Skeletal muscle tissue (tissue), 3 donors: ENCODE measurements at regions not wholly inside any gene's neighbourhood (a gene's known extent, or its start where the extent isn't known, plus 50 kb on each side); places are given as distances from the start of the nearest gene placed in this dataset.
"Not testable (repeated sequence)": the region's sequence is repeated elsewhere in the genome, so short reads cannot be mapped to it uniquely, and the experiment has no call there.

Source experiments
- H3K27ac ChIP-seq: one replicate; pipeline ENCODE4 v1.7.0; 2013; ENCODE audit warnings: mild to moderate bottlenecking, low read depth, low read length, inconsistent platforms
- H3K27me3 ChIP-seq, 3 donors: one replicate each; pipeline ENCODE4 v1.7.0; 2013; ENCODE audit warnings: low read length in 3 of 3; ENCODE audit not compliant: control insufficient read depth in 3 of 3, insufficient read depth in 3 of 3
- H3K36me3 ChIP-seq, 3 donors: one replicate each; pipeline ENCODE4 v1.7.0; 2013; ENCODE audit warnings: low read length in 3 of 3; ENCODE audit not compliant: control insufficient read depth in 3 of 3, insufficient read depth in 3 of 3
- H3K4me1 ChIP-seq, 3 donors: one replicate each; pipeline ENCODE4 v1.7.0; 2013; ENCODE audit warnings: low read length in 3 of 3, mild to moderate bottlenecking in 3 of 3; ENCODE audit not compliant: control insufficient read depth in 3 of 3, insufficient read depth in 3 of 3
- H3K4me3 ChIP-seq, 3 donors: one replicate each; pipeline ENCODE4 v1.7.0; 2013; ENCODE audit warnings: low read length in 3 of 3
- H3K9ac ChIP-seq, 3 donors: one replicate each; pipeline ENCODE4 v1.7.0; 2013; ENCODE audit warnings: low read length in 3 of 3, mild to moderate bottlenecking in 3 of 3, moderate library complexity in 2 of 3, low read depth in 1 of 3
- H3K9me3 ChIP-seq, 3 donors: one replicate each; pipeline ENCODE4 v1.7.0; 2013; ENCODE audit warnings: low read length in 3 of 3; ENCODE audit not compliant: control insufficient read depth in 3 of 3
- donor health status: Osteomylitis.

- Histone ChIP-seq H3K9me3 (no peaks in the 10 kb centered on the region), H3K4me1 (no peaks in the 10 kb centered on the region), H3K27me3 (no peaks in the 10 kb centered on the region), H3K36me3 (no peaks in the 10 kb centered on the region), H3K4me3 (no peak overlapping the region), H3K27ac (no peak overlapping the region), H3K9ac (no peak overlapping the region)
Measured at GRCh38 chr6:15754706-15755079, 91.9 kb upstream of the DTNBP1 start.

GRCh38 chr6:15754035-15754705, 91.3 kb upstream of the DTNBP1 start:
- Histone ChIP-seq H3K27ac (no peak overlapping the region), H3K9me3 (no peaks in the 10 kb centered on the region), H3K4me3 (no peak overlapping the region), H3K4me1 (no peaks in the 10 kb centered on the region), H3K27me3 (no peaks in the 10 kb centered on the region), H3K36me3 (no peaks in the 10 kb centered on the region), H3K9ac (no peak overlapping the region)

DNA sequence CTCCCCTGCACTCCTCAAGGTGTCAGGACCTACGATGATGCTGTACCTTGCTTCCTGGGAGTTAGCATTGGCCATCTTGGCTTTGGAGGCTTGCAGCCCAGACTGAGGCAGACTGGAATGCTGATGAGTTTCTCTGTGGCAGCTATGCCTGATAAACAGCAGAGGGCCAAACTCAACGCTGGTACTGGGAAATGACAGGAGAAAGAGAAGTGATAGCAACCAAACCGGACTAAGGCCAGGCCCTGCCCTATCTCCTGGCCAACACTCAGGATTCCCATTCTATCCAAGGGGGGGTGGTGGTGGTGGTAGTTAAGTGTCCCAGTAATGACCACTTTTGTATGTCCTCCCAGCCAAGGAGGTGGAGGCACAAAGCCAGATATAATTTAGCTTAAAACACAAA, 90.0 kb upstream of the DTNBP1 start:
- H3K36me3 ChIP-seq = no peaks in the 10 kb centered on the region
- H3K27ac ChIP-seq = no peak overlapping the region
- H3K4me1 ChIP-seq = no peaks in the 10 kb centered on the region
- H3K27me3 ChIP-seq = no peaks in the 10 kb centered on the region
- H3K9me3 ChIP-seq = no peaks in the 10 kb centered on the region
- H3K9ac ChIP-seq = no peak overlapping the region
- no peak overlapping the region for H3K4me3 ChIP-seq

DNA sequence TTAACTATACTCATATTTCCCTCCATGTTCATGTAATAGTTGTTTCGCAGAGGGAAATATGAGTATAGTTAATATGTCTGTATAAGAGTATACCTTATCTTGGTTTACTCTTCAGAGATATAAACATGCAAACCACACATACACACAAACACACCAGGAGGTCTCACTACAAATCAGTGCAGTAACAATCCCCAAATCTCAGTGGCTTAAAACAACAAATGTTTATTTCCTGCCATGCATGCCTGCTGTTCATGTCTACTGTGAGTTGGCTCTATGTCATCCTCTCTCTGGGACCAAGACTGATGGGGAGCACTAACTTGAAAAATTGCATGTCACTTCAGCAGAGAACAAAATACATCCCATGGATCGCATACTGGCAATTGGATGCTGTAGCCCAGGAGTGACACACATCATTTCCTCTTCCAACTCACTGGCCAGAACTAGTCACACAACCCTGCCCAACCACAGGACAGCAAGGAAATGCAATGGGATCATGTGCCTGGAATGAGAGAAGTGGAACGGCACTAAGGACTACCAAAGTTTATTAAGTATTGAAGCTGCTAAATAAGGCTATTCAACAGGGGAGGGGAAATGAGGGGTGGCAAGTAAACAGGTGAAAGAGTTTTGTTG, 89.0 kb upstream of the DTNBP1 start:
- no peaks in the 10 kb centered on the region for H3K36me3 ChIP-seq
- H3K4me1 ChIP-seq = no peaks in the 10 kb centered on the region
- H3K9me3 ChIP-seq = no peaks in the 10 kb centered on the region
- no peak overlapping the region for H3K27ac ChIP-seq
- no peak overlapping the region for H3K4me3 ChIP-seq
- no peak overlapping the region for H3K9ac ChIP-seq
- H3K27me3 ChIP-seq = no peaks in the 10 kb centered on the region

- Histone ChIP-seq H3K27me3 (no peaks in the 10 kb centered on the region), H3K27ac (no peak overlapping the region), H3K4me1 (no peaks in the 10 kb centered on the region), H3K4me3 (no peak overlapping the region), H3K9me3 (no peaks in the 10 kb centered on the region), H3K36me3 (no peaks in the 10 kb centered on the region), H3K9ac (no peak overlapping the region)
Measured at GRCh38 chr6:15748341-15748740, 85.5 kb upstream of the DTNBP1 start.

GRCh38 chr6:15747354-15747883, 84.6 kb upstream of the DTNBP1 start:
- H3K36me3 ChIP-seq = no peaks in the 10 kb centered on the region
- no peak overlapping the region for H3K27ac ChIP-seq
- H3K27me3 ChIP-seq = no peaks in the 10 kb centered on the region
- no peak overlapping the region for H3K4me3 ChIP-seq
- no peaks in the 10 kb centered on the region for H3K4me1 ChIP-seq
- no peak overlapping the region for H3K9ac ChIP-seq
- H3K9me3 ChIP-seq = no peaks in the 10 kb centered on the region

DNA sequence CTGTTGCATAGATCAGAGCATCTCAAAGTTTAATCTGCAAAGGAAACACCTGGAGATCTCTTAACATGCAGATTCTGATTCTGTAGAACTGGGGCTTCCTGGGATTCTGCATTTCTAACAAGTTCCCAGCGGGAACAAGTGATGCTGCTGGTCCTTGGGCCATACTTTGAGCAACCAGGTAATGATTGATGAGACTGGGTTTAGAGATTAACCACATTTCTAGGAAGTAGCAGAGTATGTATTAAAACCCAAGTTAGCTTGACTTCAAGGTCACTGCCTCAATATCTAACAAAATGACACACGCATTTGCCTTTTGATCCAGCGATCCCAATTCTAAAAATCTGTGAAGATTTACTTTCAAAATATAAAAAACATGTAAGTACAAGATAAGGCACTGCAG, 83.0 kb upstream of the DTNBP1 start:
- Histone ChIP-seq H3K27me3 (no peaks in the 10 kb centered on the region), H3K27ac (no peak overlapping the region), H3K4me3 (no peak overlapping the region), H3K4me1 (no peaks in the 10 kb centered on the region), H3K9me3 (no peaks in the 10 kb centered on the region), H3K9ac (no peak overlapping the region), H3K36me3 (no peaks in the 10 kb centered on the region)

DNA sequence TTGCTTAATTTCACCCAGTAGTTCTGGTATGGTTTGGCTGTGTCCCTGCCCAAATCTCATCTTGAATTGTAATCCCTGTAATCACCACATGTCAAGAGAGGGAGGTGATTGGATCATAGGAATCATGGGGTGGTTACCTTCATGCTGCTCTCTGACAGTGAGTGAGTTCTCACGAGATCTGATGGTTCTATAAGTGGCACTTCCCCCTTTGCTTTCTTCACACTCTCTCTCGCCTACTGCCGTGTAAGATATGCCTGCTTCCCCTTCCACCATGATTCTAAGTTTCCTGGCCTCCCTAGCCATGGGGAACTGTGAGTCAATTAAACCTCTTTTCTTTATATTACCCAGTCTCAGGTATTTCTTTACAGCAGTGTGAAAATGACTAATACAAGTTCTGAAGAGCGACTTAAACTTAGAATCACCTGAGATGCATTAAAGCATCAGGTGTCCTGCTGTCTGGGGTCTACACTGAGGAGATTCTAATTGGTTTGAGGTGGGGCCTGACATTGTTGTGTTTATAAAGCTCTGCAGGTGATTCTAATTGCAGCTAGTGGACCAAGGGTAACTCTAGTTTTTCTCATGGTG, 82.1 kb upstream of the DTNBP1 start:
- no peak overlapping the region for H3K27ac ChIP-seq
- H3K4me3 ChIP-seq = no peak overlapping the region
- no peaks in the 10 kb centered on the region for H3K4me1 ChIP-seq
- H3K9me3 ChIP-seq = no peaks in the 10 kb centered on the region
- no peaks in the 10 kb centered on the region for H3K27me3 ChIP-seq
- no peak overlapping the region for H3K9ac ChIP-seq
- no peaks in the 10 kb centered on the region for H3K36me3 ChIP-seq

- not testable (repeated sequence) for H3K9ac ChIP-seq, H3K9me3 ChIP-seq, H3K27ac ChIP-seq, H3K4me3 ChIP-seq, H3K27me3 ChIP-seq, H3K36me3 ChIP-seq, H3K4me1 ChIP-seq
Measured at GRCh38 chr6:15742013-15742412, 79.2 kb upstream of the DTNBP1 start.

GRCh38 chr6:15741405-15741804, 78.6 kb upstream of the DTNBP1 start:
- Histone ChIP-seq H3K9ac (no peak overlapping the region), H3K4me1 (no peaks in the 10 kb centered on the region), H3K9me3 (no peaks in the 10 kb centered on the region), H3K4me3 (no peak overlapping the region), H3K27me3 (no peaks in the 10 kb centered on the region), H3K36me3 (no peaks in the 10 kb centered on the region), H3K27ac (no peak overlapping the region)
